ENCODE measurements at regions not wholly inside any gene's neighbourhood (a gene's known extent, or its start where the extent isn't known, plus 50 kb on each side); places are given as distances from the start of the nearest gene placed in this dataset.
"Not testable (repeated sequence)": the region's sequence is repeated elsewhere in the genome, so short reads cannot be mapped to it uniquely, and the experiment has no call there.

GRCh38 chr11:97703851-97704250 is 1314.0 kb downstream of the JRKL start:
- ATAC-seq, result no peak
- DNase-seq (ENCODE audit: missing footprints), result no peak
- intact Hi-C loops (cut with DNase I), result no loop called here

DNA sequence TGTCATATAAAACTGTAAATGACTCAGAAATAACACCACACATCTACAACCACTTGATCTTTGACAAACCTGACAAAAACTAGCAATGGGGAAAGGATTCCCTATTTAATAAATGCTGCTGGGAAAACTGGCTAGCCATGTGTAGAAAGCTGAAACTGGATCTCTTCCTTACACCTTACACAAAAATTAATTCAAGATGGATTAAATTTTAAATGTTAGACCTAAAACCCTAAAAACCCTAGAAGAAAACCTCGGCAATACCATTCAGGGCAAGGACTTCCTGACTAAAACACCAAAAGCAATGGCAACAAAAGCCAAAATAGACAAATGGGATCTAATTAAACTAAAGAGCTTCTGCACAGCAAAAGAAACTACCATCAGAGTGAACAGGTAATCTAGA is 1315.3 kb upstream of the CNTN5 start:
- intact Hi-C loops (cut with DNase I); ATAC-seq; DNase-seq (ENCODE audit: missing footprints): not testable (repeated sequence)

DNA sequence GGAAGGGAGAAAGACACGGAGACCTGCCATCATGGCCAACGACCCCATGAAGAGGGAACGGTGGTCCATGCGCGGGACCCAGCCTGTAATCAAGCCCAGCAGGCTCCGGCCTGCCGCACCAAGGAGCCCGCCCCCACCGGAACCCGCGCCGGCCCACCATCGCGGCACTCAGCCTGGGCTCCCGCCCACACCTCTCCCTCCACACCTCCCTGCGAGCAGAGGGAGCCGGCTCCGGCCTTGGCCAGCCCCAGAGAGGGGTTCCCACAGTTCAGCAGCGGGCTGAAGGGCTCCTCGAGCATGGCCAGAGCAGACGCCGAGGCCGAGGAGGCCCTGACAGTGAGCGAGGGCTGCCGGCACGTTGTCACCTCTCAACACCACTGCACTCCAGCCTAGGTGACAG is 1302.8 kb upstream of the CNTN5 start:
- intact Hi-C loops (cut with DNase I), result no loop called here
- no peak for DNase-seq (ENCODE audit: missing footprints)
- ATAC-seq, result no peak

- ATAC-seq (peak; percentile 67), DNase-seq (ENCODE audit: missing footprints) (no peak)
- intact Hi-C loops (cut with DNase I), result no loop called here
Measured at GRCh38 chr11:97722065-97722464, 1298.7 kb upstream of the CNTN5 start.

DNA sequence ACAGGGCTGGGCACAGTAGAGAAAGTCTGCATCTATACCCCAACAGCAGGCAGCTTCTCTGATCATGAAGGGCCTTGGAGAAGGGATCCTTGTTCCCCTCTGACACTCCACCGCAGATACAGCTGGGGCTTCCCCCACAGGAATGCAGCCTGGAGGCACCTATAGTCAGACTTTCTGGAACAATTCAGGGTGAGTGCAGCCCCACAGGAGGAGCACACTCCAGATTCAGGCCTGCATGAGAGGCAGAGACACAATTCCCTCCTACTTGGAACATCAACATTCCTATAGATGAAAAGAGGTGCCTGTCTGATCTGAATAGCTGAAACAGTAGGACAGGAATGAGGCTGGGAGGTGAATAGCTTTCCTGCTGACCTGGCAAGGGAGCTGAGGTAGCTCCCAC is 1298.0 kb upstream of the CNTN5 start:
- DNase-seq (ENCODE audit: missing footprints), result no peak
- ATAC-seq, result no peak
- intact Hi-C loops (cut with DNase I), result no loop called here

- ATAC-seq (peak; percentile 16), DNase-seq (ENCODE audit: missing footprints) (no peak)
- intact Hi-C loops (cut with DNase I), result no loop called here
Measured at GRCh38 chr11:97729546-97730272, 1291.0 kb upstream of the CNTN5 start.

DNA sequence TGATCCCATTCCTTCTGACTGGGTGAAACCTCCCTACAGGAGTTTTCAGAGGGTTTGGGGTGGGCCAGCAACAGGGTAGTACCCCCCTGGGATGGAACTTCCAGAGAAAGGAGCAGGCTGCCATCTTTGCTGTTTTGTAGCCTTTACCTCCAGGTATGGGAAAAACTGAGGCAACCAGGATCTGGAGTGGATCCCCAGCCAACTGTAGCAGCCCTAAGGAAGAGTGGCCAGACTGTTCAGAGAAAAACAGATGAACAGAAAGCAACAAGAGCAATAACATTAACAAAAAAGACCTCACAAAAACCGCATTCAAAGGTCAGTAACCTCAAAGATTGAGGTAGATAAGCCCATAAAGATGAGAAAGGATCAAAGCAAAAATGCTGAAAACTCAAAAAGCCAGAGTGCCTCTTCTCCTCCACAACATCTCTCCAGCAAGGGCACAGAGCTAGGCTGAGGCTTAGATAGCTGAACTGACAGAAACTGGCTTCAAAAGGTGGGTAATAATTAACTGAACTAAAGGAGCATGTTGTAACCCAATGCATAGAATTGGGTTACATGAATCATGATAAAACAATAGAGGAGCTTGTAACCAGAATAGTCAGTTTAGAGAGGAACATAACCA is 1288.6 kb upstream of the CNTN5 start:
- no peak for DNase-seq (ENCODE audit: missing footprints)
- intact Hi-C loops (cut with DNase I), result no loop called here
- no peak for ATAC-seq

DNA sequence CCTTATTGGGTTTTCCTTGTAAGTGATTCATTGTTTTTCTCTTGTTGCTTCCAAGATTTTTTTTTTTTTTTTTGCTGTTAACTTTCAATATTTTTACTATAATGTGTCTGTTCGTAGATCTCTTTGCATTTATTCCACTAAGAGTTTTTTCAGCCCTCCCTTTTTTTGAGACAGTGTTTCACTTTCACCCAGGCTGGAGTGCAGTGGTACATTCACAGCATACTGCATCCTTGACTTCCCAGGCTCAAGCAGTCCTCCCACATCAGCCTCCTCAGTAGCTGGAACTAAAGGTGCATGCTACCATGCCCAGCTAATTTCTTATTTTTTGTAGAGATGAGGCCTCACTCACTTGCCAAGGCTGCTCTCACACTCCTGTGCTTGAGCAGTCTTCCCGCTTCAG is 1282.0 kb upstream of the CNTN5 start:
- ATAC-seq, result no peak
- DNase-seq (ENCODE audit: missing footprints), result no peak
- intact Hi-C loops (cut with DNase I), result no loop called here

DNA sequence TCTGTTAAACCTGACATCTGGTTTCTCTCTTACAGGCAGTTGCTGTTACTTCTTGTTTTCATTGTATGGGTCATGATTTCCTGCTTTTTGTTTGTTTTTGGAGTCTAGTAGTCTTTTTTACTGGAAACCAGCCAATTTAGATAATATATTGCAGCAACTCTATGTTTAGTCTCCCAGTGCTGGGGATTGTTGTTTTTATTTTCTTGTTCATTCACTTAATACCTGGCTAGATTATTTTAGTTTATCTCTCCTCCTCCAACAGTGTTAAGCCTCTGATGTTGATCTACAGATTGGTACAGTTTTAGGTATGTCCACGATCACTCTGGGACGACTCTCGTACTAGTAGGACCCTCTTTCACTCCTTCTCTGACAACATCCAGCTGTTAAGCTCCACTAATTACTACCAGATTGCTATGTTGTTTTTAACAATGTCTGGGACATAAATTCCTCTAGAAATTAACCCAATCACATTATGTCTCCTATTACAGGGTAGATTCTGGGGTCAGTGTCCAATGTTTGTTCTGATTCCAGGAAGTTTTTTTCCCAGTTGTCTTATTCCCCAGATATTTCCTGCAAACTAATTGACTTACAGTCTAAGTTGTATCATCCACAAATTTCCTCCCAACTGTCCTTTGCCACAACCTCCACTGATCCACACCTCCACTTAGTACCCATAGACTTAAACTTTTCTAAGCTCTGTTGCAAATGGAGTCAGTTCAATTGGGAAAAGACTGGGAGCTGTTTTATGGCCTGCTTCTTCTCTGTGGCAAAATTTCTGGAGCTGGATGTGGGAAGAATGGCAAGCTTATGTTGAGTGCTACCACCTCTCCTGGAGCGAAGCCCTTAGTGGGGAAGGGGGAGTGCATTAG is 1280.6 kb upstream of the CNTN5 start:
- DNase-seq (ENCODE audit: missing footprints) (no peak), ATAC-seq (peak; percentile 88)
- intact Hi-C loops (cut with DNase I), result no loop called here

DNA sequence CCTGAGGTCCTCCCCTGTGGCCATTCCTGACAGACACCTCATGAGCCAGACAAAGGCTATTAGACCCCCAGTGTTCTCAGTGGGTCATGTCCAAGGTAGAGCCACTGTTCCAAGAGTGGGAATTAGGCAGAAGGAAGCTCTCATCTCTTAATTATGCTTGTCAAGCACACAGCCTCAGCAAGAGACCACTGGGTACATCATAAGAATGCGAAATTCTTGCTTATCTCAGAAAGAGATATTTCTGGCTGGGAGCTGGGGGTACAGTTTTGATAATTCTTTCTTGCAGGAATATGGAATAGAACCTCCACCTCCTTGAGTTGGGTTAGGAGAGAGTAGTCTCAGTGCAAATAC is 1280.0 kb upstream of the CNTN5 start:
- no peak for DNase-seq (ENCODE audit: missing footprints)
- intact Hi-C loops (cut with DNase I), result no loop called here
- peak; percentile 53 for ATAC-seq

DNA sequence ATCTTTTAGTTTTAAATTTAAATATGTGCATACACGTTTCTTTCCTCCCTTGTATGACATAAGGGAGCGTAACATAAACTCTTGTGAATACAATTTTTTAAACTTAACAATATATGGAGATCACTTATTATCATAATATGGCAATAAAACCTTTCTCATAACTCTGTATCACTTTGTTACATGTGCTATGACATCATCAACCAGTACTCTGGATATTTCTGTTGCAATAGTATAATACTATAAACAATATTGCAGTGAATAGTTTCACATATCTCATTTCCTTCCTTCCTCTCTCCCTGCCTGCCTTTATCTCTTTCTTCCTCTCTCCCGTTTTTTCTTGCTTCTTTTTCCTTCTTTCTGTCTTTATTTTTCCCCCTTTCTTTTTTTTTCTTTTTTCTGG is 1278.0 kb upstream of the CNTN5 start:
- intact Hi-C loops (cut with DNase I), result no loop called here
- no peak for ATAC-seq
- DNase-seq (ENCODE audit: missing footprints), result no peak

- intact Hi-C loops (cut with DNase I), result no loop called here
- ATAC-seq (no peak), DNase-seq (ENCODE audit: missing footprints) (no peak)
Measured at GRCh38 chr11:97743205-97743742, 1277.5 kb upstream of the CNTN5 start.

DNA sequence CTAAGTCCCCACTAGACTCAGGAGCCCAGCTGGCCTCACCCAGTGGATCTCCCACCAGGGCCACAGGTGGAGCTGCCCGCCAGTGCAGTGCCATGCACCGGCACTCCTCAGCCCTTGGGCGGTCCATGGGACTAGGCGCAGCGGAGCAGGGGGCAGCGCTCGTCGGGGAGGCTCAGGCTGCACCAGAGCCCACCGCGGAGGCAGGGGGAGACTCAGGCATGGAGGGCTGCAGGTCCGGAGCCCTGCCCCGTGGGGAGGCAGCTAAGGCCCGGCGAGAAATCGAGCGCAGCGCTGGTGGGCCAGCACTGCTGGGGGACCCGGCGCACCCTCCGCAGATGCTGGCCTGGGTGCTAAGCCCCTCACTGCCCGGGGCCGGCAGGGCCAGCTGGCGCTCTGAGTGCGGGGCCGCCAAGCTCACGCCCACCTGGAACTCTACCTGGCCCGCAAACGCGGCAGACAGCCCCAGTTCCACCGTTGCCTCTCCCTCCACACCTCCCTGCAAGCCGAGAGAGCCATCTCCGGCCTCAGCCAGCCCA is 1275.2 kb upstream of the CNTN5 start:
- no peak for DNase-seq (ENCODE audit: missing footprints)
- intact Hi-C loops (cut with DNase I), result no loop called here
- no peak for ATAC-seq

DNA sequence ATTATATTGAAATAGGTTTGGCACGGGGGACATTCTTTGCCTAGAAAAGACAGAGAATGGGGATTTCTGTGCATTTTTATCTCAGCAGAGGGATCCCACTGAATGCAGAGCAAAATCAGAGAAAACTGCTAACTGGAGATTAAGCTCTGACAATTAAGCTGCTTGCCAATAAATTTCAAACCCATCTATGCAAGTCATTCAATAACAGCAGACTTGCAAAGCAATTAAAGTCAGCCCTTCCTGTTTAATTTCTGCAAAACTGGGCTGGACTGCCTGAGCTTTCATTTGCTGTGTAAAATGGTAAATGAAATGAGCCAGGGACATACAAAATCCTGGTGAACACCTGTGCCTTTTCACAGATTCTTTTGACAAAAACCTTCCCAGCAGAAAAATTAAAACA is 1273.9 kb upstream of the CNTN5 start:
- ATAC-seq (no peak), DNase-seq (ENCODE audit: missing footprints) (no peak)
- intact Hi-C loops (cut with DNase I), result no loop called here

- DNase-seq (ENCODE audit: missing footprints) (peak; percentile 72), ATAC-seq (peak; percentile 97)
- intact Hi-C loops (cut with DNase I), result no loop called here
Measured at GRCh38 chr11:97751405-97751804, 1269.3 kb upstream of the CNTN5 start.

DNA sequence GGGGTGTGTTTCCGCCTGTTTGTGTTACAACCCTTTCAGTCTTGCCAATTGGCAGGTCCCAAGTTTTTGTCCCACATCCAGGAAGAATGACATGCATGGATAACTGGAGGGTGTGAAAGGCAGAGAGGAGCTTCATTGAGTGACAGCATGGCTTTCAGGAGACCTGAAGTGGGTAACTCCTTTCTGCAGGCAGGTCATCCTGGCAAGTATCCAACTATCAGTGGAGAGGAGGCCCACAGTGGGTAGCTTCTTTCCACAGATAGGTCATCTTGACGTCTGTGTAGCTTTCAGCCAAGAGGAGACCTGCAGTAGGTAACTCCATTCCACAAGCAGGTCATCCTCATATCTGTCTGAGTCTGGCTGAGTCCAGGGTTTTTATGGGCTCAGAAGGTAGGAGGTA is 1268.8 kb upstream of the CNTN5 start:
- intact Hi-C loops (cut with DNase I), result no loop called here
- DNase-seq (ENCODE audit: missing footprints) (no peak), ATAC-seq (no peak)

GRCh38 chr11:97754976-97755375 is 1265.8 kb upstream of the CNTN5 start:
- DNase-seq (ENCODE audit: missing footprints) (no peak), ATAC-seq (no peak)
- intact Hi-C loops (cut with DNase I), result no loop called here

GRCh38 chr11:97756571-97757335 is 1264.0 kb upstream of the CNTN5 start:
- intact Hi-C loops (cut with DNase I), result no loop called here
- no peak for DNase-seq (ENCODE audit: missing footprints)

GRCh38 chr11:97761175-97761574 is 1259.6 kb upstream of the CNTN5 start:
- no peak for DNase-seq (ENCODE audit: missing footprints)
- intact Hi-C loops (cut with DNase I), result no loop called here
- no peak for ATAC-seq

More at GRCh38 chr11:97756571-97757335, 1264.0 kb upstream of the CNTN5 start:
- ATAC-seq, result no peak

Measured in Right ventricle myocardium inferior (tissue), 1 donor.